Kidney (tissue), 13 donors: ENCODE measurements at regions not wholly inside any gene's neighbourhood (a gene's known extent, or its start where the extent isn't known, plus 50 kb on each side); places are given as distances from the start of the nearest gene placed in this dataset.

ENCODE experiments used
- DNase-seq, 5 donors: peaks; one replicate each; pipeline ENCODE4 v3.0.0-alpha.2; 2013 to 2020
- FAIRE-seq: peaks from 2 replicates; lab custom pipeline; 2012; peaks lifted over from hg19 to GRCh38; lab: Jason Lieb, UNC
- H3K27ac ChIP-seq, 2 donors: one replicate each; pipeline ENCODE4 v1.7.0; 2013; ENCODE audit warnings: low read depth in 2 of 2, low read length in 2 of 2, inconsistent platforms in 1 of 2
- H3K27me3 ChIP-seq: one replicate; pipeline ENCODE4 v1.7.1; 2013; ENCODE audit warnings: low read length, inconsistent platforms; ENCODE audit not compliant: control insufficient read depth, insufficient read depth
- H3K36me3 ChIP-seq, 3 donors: one replicate each; pipeline versions ENCODE4 v1.7.0 to v1.7.1; 2013; ENCODE audit warnings: low read length in 3 of 3, control low read depth in 1 of 3, inconsistent platforms in 1 of 3; ENCODE audit not compliant: insufficient read depth in 3 of 3, control insufficient read depth in 2 of 3
- H3K4me1 ChIP-seq, 3 donors: one replicate each; pipeline versions ENCODE4 v1.7.0 to v1.7.1; 2013; ENCODE audit warnings: low read length in 3 of 3, inconsistent platforms in 1 of 3, low read depth in 1 of 3; ENCODE audit not compliant: control insufficient read depth in 2 of 3, insufficient read depth in 2 of 3
- H3K4me3 ChIP-seq, 3 donors: one replicate each; pipeline versions ENCODE4 v1.7.0 to v1.8.1; 2013; ENCODE audit warnings: low read length in 3 of 3, control low read depth in 1 of 3, inconsistent platforms in 1 of 3
- H3K9ac ChIP-seq, 3 donors: one replicate each; pipeline versions ENCODE4 v1.7.0 to v1.7.1; 2013; ENCODE audit warnings: low read length in 3 of 3, control low read depth in 1 of 3, inconsistent platforms in 1 of 3
- H3K9me3 ChIP-seq, 3 donors: one replicate each; pipeline versions ENCODE4 v1.7.0 to v1.7.1; 2013; ENCODE audit warnings: low read length in 3 of 3, control low read depth in 1 of 3, inconsistent platforms in 1 of 3; ENCODE audit not compliant: control insufficient read depth in 2 of 3, insufficient read depth in 1 of 3
- intact Hi-C: fragments of 100-400 bp; cut with DNase I; formaldehyde crosslinking; loops from one replicate; pipeline ENCODE4 v1.11.1; 2022
- TF ChIP-seq, protein P1 (sequence below): IDR thresholded peaks from 3 replicates; pipeline ENCODE4 v1.5.1; 2012; ENCODE audit warnings: mild to moderate bottlenecking, moderate library complexity, borderline replicate concordance; ENCODE audit not compliant: insufficient read depth; ENCODE audit errors: extremely low read depth
- donor health status: control.
- donor health status: control.
- donor health status: control.
- donor health status: control.
- donor health status: control.
- donor health status: DM: yes; HTN: yes; CAD: no.
- donor health status: Normal renal cell carcinoma (clear cell type).

DNA sequence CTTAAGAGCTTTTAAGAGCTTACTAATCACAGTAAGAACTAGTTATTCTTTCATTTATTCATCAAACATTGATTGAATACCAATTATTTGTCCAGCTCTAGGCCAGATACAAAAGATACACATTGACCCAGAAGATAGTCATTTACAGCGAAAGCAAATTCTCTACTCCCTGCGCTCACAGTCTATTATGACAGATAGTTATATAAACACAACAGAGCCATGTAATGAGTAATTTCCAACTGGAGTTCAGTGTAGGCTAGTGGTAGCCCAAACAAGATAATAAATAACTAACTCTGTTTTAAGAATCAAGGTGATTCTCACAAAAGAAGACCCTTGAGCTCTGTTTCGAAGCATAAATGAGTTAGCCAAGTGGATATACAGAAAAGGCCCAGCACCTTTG is 397.8 kb upstream of the TLE4 start:
- H3K4me3 ChIP-seq: no peak overlapping the region
- no peaks in the 10 kb centered on the region for H3K4me1 ChIP-seq
- DNase-seq (no peak), FAIRE-seq (no peak)
- H3K9ac ChIP-seq: no peak overlapping the region
- peaks cover 0 to 4% (median 0%) of the 10 kb centered on the region in 3 donors for H3K9me3 ChIP-seq
- H3K27ac ChIP-seq: no peak overlapping the region
- TF ChIP-seq, protein P1, sequence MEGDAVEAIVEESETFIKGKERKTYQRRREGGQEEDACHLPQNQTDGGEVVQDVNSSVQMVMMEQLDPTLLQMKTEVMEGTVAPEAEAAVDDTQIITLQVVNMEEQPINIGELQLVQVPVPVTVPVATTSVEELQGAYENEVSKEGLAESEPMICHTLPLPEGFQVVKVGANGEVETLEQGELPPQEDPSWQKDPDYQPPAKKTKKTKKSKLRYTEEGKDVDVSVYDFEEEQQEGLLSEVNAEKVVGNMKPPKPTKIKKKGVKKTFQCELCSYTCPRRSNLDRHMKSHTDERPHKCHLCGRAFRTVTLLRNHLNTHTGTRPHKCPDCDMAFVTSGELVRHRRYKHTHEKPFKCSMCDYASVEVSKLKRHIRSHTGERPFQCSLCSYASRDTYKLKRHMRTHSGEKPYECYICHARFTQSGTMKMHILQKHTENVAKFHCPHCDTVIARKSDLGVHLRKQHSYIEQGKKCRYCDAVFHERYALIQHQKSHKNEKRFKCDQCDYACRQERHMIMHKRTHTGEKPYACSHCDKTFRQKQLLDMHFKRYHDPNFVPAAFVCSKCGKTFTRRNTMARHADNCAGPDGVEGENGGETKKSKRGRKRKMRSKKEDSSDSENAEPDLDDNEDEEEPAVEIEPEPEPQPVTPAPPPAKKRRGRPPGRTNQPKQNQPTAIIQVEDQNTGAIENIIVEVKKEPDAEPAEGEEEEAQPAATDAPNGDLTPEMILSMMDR: no peak
- intact Hi-C loops: no loop called here
- no peaks in the 10 kb centered on the region for H3K36me3 ChIP-seq
- no peaks in the 10 kb centered on the region for H3K27me3 ChIP-seq

DNA sequence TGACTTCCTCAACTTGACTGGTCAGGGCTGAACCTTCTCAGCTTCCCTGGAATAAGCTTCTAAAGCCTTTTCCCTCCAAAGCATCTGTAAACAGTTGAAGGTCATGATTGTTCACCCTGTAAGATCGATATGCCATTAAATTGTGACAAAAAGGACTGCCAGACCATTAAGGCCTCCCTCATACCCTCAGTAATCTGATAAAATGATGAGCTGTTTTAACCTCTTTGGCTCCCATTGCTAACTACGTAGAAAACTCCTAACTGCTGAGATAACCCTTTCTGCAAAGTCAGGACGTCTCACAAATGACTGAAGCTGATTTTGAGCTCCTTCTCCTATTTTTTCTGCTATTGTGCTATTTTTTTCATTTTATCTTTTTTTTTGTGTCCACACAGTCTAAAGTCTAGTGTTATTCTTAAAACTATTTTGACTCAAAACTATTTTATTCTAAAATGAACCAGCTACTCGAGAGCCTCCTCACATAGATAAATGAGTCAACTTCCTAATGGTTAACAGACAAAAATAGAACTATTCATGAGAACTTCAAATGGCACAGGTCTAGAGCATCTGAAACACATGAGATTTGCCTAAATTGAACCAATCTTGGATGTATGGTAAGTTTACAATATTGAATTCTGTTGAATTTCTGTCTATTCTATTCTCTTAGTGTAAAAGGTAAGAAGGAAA is 395.6 kb upstream of the TLE4 start:
- H3K4me3 ChIP-seq: no peak overlapping the region
- intact Hi-C loops: no loop called here
- no peaks in the 10 kb centered on the region for H3K27me3 ChIP-seq
- FAIRE-seq (no peak), DNase-seq (no peak)
- no peaks in the 10 kb centered on the region for H3K9me3 ChIP-seq
- no peaks in the 10 kb centered on the region for H3K4me1 ChIP-seq
- H3K27ac ChIP-seq: no peak overlapping the region
- TF ChIP-seq, protein P1: no peak
- H3K9ac ChIP-seq: no peak overlapping the region
- no peaks in the 10 kb centered on the region for H3K36me3 ChIP-seq

DNA sequence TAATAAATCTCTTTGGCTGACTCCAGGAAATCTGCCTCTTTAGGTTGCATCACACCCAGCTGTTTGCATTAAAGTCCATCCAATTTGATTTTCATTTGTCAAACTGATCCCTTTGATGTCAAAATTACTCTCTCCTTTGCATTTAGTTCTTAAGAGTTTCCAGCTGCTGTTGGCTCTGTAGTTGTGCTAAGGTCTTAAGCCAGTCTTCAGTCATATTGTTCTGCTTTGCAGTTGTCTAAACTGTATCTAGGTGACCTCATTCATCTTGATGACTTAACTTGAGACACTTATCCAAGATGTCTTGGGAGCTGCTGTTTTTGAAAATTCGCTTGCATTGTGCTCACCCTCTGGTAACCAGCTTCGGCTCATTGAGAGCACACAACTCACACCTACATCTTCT is 386.9 kb upstream of the TLE4 start:
- DNase-seq (no peak), FAIRE-seq (no peak)
- H3K9me3 ChIP-seq: no peaks in the 10 kb centered on the region
- TF ChIP-seq, protein P1: no peak
- no peaks in the 10 kb centered on the region for H3K27me3 ChIP-seq
- intact Hi-C loops: no loop called here
- no peaks in the 10 kb centered on the region for H3K4me1 ChIP-seq
- no peak overlapping the region for H3K9ac ChIP-seq
- H3K27ac ChIP-seq: no peak overlapping the region
- no peak overlapping the region for H3K4me3 ChIP-seq
- no peaks in the 10 kb centered on the region for H3K36me3 ChIP-seq

DNA sequence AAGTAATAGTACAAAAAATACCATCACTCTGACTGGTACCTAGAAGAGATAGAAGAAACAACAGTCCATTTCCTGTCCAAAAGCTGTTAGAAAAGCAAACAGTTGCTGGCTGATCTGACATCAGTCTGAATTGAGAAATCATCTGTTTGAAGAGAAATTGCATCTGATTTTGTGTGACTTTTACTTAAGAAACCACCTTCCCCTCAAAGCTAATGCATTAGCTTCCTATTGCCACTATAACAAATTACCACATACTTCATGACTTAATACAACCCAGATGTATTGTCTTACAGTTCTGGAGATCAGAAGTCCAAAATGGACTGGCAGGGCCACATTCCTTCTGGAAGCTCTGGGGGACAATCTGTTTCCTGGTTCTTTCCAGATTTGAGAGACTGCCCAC is 385.9 kb upstream of the TLE4 start:
- intact Hi-C loops: no loop called here
- no peaks in the 10 kb centered on the region for H3K4me1 ChIP-seq
- H3K36me3 ChIP-seq: no peaks in the 10 kb centered on the region
- H3K27ac ChIP-seq: no peak overlapping the region
- H3K9ac ChIP-seq: no peak overlapping the region
- DNase-seq (no peak), FAIRE-seq (no peak)
- H3K9me3 ChIP-seq: no peaks in the 10 kb centered on the region
- H3K4me3 ChIP-seq: no peak overlapping the region
- no peaks in the 10 kb centered on the region for H3K27me3 ChIP-seq
- TF ChIP-seq, protein P1: no peak
